ENCODE measurements at regions not wholly inside any gene's neighbourhood (a gene's known extent, or its start where the extent isn't known, plus 50 kb on each side); places are given as distances from the start of the nearest gene placed in this dataset.

DNA sequence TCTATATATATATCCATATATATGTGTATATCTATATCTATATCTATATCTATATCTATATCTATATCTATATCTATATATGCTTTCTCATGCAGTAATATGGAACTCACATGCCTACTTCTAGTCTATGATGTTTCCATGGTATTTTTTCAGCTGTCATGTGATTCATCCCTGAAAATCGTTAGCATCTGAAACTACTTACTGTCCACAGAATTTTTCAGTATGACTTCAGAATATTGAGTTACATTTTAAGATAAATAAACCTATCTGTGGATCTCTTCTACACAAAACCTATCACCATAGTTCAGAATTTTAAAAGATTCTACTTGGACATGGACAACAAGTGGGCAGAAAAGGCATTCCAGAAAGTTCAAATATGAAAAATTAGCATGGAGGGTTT, 855.1 kb upstream of the INTU start:
- ATAC-seq (ENCODE audit: insufficient read depth, low read depth), result no peak
- Histone ChIP-seq H3K79me2 (ENCODE audit: insufficient read depth, low read length) (no peaks in the 10 kb centered on the region), H3K4me3 (ENCODE audit: low read depth in 1 of 2, low read length in 2 of 2) (no peak overlapping the region), H3K9me3 (ENCODE audit: insufficient read depth, low read length, severe bottlenecking) (no peaks in the 10 kb centered on the region), H4K20me1 (ENCODE audit: insufficient read depth, low read length) (no peaks in the 10 kb centered on the region), H3K36me3 (ENCODE audit: insufficient read depth, low read length) (no peaks in the 10 kb centered on the region), H3K27ac (ENCODE audit: low read length) (no peak overlapping the region), H3K4me1 (ENCODE audit: insufficient read depth, low read length) (no peaks in the 10 kb centered on the region), H3K9ac (ENCODE audit: low read depth, low read length) (no peak overlapping the region), H3K27me3 (ENCODE audit: insufficient read depth, low read length, poor library complexity) (no peaks in the 10 kb centered on the region), H2AFZ (ENCODE audit: low read depth, low read length) (no peak overlapping the region), H3K4me2 (ENCODE audit: insufficient read depth, low read length) (no peak overlapping the region)
- no peak for DNase-seq
- no peak for TF ChIP-seq EZH2 (IDR thresholded peaks at IDR 0.05; ENCODE audit: borderline replicate concordance, low read depth, low read length, severe bottlenecking)
- TF ChIP-seq, protein P1, sequence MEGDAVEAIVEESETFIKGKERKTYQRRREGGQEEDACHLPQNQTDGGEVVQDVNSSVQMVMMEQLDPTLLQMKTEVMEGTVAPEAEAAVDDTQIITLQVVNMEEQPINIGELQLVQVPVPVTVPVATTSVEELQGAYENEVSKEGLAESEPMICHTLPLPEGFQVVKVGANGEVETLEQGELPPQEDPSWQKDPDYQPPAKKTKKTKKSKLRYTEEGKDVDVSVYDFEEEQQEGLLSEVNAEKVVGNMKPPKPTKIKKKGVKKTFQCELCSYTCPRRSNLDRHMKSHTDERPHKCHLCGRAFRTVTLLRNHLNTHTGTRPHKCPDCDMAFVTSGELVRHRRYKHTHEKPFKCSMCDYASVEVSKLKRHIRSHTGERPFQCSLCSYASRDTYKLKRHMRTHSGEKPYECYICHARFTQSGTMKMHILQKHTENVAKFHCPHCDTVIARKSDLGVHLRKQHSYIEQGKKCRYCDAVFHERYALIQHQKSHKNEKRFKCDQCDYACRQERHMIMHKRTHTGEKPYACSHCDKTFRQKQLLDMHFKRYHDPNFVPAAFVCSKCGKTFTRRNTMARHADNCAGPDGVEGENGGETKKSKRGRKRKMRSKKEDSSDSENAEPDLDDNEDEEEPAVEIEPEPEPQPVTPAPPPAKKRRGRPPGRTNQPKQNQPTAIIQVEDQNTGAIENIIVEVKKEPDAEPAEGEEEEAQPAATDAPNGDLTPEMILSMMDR (IDR thresholded peaks at IDR 0.05; ENCODE audit: borderline replicate concordance, extremely low read depth, low read length, poor library complexity, severe bottlenecking), result no peak

DNA sequence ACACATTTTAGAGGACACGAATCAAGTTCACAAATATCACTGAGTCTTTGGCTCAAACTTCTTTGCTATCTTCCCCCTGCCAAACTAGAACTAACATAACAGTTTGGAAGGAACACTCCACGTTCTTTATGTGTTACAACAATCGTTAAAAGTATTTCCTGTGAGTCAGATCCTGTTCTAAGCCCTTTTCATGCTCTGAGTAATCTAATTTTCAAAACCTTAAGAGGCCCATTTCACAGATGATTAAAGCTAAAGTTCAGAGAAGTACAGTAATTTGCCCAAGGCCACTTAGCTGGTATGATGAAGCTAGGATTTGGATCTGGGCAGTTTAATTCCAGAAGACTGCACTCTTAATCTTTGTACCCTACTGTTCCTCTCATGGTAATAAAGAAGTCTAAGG, 854.4 kb upstream of the INTU start:
- H4K20me1 ChIP-seq (ENCODE audit: insufficient read depth, low read length), result no peaks in the 10 kb centered on the region
- H3K4me1 ChIP-seq (ENCODE audit: insufficient read depth, low read length), result no peaks in the 10 kb centered on the region
- no peaks in the 10 kb centered on the region for H3K36me3 ChIP-seq (ENCODE audit: insufficient read depth, low read length)
- H3K4me2 ChIP-seq (ENCODE audit: insufficient read depth, low read length), result no peak overlapping the region
- TF ChIP-seq, protein P1 (IDR thresholded peaks at IDR 0.05; ENCODE audit: borderline replicate concordance, extremely low read depth, low read length, poor library complexity, severe bottlenecking), result no peak
- TF ChIP-seq EZH2 (IDR thresholded peaks at IDR 0.05; ENCODE audit: borderline replicate concordance, low read depth, low read length, severe bottlenecking), result no peak
- H3K9me3 ChIP-seq (ENCODE audit: insufficient read depth, low read length, severe bottlenecking), result no peaks in the 10 kb centered on the region
- no peak overlapping the region for H2AFZ ChIP-seq (ENCODE audit: low read depth, low read length)
- H3K79me2 ChIP-seq (ENCODE audit: insufficient read depth, low read length), result no peaks in the 10 kb centered on the region
- H3K9ac ChIP-seq (ENCODE audit: low read depth, low read length), result no peak overlapping the region
- no peak overlapping the region for H3K4me3 ChIP-seq (ENCODE audit: low read depth in 1 of 2, low read length in 2 of 2)
- no peak overlapping the region for H3K27ac ChIP-seq (ENCODE audit: low read length)
- H3K27me3 ChIP-seq (ENCODE audit: insufficient read depth, low read length, poor library complexity), result no peaks in the 10 kb centered on the region
- ATAC-seq (ENCODE audit: insufficient read depth, low read depth) (no peak), DNase-seq (no peak)

DNA sequence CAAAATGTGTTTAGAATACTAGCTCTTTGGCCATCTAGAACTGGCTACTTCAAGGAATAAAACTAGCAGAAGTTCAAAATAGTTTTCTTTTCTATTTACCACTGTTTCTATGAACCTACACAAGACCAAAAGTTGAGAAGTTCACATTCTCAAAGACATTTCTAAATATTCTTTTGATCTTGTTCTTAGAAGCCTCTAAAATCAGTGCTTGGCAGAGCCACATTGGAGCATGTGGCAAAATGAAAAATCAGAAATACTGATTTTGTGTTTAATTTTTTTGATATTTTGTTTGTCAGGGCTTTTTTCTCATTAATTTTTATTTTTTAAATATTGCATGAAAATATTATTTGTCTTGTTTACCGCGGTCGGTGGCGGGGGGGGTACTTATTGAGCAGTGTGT, 853.8 kb upstream of the INTU start:
- no peak overlapping the region for H3K4me2 ChIP-seq (ENCODE audit: insufficient read depth, low read length)
- H3K9me3 ChIP-seq (ENCODE audit: insufficient read depth, low read length, severe bottlenecking), result no peaks in the 10 kb centered on the region
- H3K27ac ChIP-seq (ENCODE audit: low read length), result no peak overlapping the region
- ATAC-seq (ENCODE audit: insufficient read depth, low read depth) (no peak), DNase-seq (no peak)
- no peaks in the 10 kb centered on the region for H3K79me2 ChIP-seq (ENCODE audit: insufficient read depth, low read length)
- no peaks in the 10 kb centered on the region for H4K20me1 ChIP-seq (ENCODE audit: insufficient read depth, low read length)
- no peak overlapping the region for H3K4me3 ChIP-seq (ENCODE audit: low read depth in 1 of 2, low read length in 2 of 2)
- no peak overlapping the region for H3K9ac ChIP-seq (ENCODE audit: low read depth, low read length)
- H3K27me3 ChIP-seq (ENCODE audit: insufficient read depth, low read length, poor library complexity), result no peaks in the 10 kb centered on the region
- no peak for TF ChIP-seq EZH2 (IDR thresholded peaks at IDR 0.05; ENCODE audit: borderline replicate concordance, low read depth, low read length, severe bottlenecking)
- TF ChIP-seq, protein P1 (IDR thresholded peaks at IDR 0.05; ENCODE audit: borderline replicate concordance, extremely low read depth, low read length, poor library complexity, severe bottlenecking), result no peak
- H3K4me1 ChIP-seq (ENCODE audit: insufficient read depth, low read length), result no peaks in the 10 kb centered on the region
- H3K36me3 ChIP-seq (ENCODE audit: insufficient read depth, low read length), result no peaks in the 10 kb centered on the region
- no peak overlapping the region for H2AFZ ChIP-seq (ENCODE audit: low read depth, low read length)
